H1 (cell line): ENCODE measurements at regions not wholly inside any gene's neighbourhood (a gene's known extent, or its start where the extent isn't known, plus 50 kb on each side); places are given as distances from the start of the nearest gene placed in this dataset.

ENCODE experiments used
- BRCA1 ChIP-seq: IDR thresholded peaks from 2 replicates; pipeline ENCODE4 v1.6.1; 2012; ENCODE audit warnings: low read depth, low read length, improper control_type of control experiment
- CEBPB ChIP-seq: IDR thresholded peaks from 2 replicates; pipeline ENCODE4 v1.6.1; 2012; ENCODE audit warnings: low read depth, low read length
- EP300 ChIP-seq, 2 experiments: IDR thresholded peaks; 1 replicate in 1 of 2; 2 replicates in 1 of 2; pipeline ENCODE4 v1.6.1; 2011 to 2012; ENCODE audit warnings: low read depth in 2 of 2, low read length in 2 of 2, mild to moderate bottlenecking in 2 of 2, borderline replicate concordance in 1 of 2, inconsistent platforms in 1 of 2, moderate library complexity in 1 of 2
- POLR2A ChIP-seq, 2 experiments: IDR thresholded peaks; 1 replicate in 1 of 2; 2 replicates in 1 of 2; pipeline ENCODE4 v1.6.1; 2011; ENCODE audit warnings: low read depth in 2 of 2, low read length in 2 of 2, mild to moderate bottlenecking in 2 of 2; ENCODE audit errors: control extremely low read depth in 1 of 2
- POLR2AphosphoS5 ChIP-seq: IDR thresholded peaks from 2 replicates; pipeline ENCODE4 v1.6.1; 2011; ENCODE audit warnings: low read depth, low read length
- TF ChIP-seq, protein P1 (sequence below): IDR thresholded peaks from 2 replicates; pipeline ENCODE4 v1.6.1; 2012; ENCODE audit warnings: inconsistent platforms
- TF ChIP-seq, protein P2 (sequence below): IDR thresholded peaks from 2 replicates; pipeline ENCODE4 v1.6.1; 2011; ENCODE audit warnings: low read depth, mild to moderate bottlenecking, low read length; ENCODE audit not compliant: insufficient read depth
- TF ChIP-seq, protein P3 (sequence below), 3 experiments: IDR thresholded peaks; 1 replicate in 2 of 3; 2 replicates in 1 of 3; pipeline versions ENCODE4 v1.5.1 to v1.6.1; 2011; ENCODE audit warnings: low read length in 3 of 3, mild to moderate bottlenecking in 3 of 3, inconsistent platforms in 2 of 3, low read depth in 1 of 3, moderate library complexity in 1 of 3; ENCODE audit not compliant: insufficient read depth in 1 of 3; ENCODE audit errors: control extremely low read depth in 1 of 3

DNA sequence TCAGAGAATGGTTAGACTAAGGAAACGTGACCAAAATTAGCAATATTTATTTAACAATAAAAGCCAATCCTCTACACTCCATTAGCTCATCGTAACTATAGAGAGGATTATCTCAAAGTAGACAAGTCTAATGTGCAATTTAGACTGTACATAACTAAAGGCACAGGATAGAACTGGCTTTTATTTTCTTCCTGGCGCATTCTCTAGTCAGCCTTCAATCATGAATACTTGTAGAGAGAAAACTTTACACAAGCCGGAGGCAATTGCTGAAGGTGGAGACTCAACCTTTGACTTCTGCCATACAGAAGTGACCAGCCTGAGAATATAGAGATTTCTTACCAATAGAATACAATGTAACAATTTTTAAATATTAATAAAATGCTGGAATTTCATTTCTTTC, 777.9 kb downstream of the LTN1 start:
- TF ChIP-seq CEBPB (no peak), BRCA1 (no peak), POLR2AphosphoS5 (no peak), POLR2A (IDR thresholded peaks at IDR 0.05; ENCODE audit: control extremely low read depth in 1 of 2, low read depth in 2 of 2, low read length in 2 of 2) (no peak), EP300 (IDR thresholded peaks at IDR 0.05; ENCODE audit: borderline replicate concordance in 1 of 2, low read depth in 2 of 2, low read length in 2 of 2) (no peak)
- TF ChIP-seq, protein P1, sequence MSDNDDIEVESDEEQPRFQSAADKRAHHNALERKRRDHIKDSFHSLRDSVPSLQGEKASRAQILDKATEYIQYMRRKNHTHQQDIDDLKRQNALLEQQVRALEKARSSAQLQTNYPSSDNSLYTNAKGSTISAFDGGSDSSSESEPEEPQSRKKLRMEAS: no peak
- TF ChIP-seq, protein P2, sequence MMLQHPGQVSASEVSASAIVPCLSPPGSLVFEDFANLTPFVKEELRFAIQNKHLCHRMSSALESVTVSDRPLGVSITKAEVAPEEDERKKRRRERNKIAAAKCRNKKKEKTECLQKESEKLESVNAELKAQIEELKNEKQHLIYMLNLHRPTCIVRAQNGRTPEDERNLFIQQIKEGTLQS: no peak
- TF ChIP-seq, protein P3, sequence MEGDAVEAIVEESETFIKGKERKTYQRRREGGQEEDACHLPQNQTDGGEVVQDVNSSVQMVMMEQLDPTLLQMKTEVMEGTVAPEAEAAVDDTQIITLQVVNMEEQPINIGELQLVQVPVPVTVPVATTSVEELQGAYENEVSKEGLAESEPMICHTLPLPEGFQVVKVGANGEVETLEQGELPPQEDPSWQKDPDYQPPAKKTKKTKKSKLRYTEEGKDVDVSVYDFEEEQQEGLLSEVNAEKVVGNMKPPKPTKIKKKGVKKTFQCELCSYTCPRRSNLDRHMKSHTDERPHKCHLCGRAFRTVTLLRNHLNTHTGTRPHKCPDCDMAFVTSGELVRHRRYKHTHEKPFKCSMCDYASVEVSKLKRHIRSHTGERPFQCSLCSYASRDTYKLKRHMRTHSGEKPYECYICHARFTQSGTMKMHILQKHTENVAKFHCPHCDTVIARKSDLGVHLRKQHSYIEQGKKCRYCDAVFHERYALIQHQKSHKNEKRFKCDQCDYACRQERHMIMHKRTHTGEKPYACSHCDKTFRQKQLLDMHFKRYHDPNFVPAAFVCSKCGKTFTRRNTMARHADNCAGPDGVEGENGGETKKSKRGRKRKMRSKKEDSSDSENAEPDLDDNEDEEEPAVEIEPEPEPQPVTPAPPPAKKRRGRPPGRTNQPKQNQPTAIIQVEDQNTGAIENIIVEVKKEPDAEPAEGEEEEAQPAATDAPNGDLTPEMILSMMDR (IDR thresholded peaks at IDR 0.05; ENCODE audit: control extremely low read depth in 1 of 3, insufficient read depth in 1 of 3, low read depth in 1 of 3, low read length in 3 of 3): no peak
